Jurkat, Clone E6-1 (cell line): ENCODE measurements at regions not wholly inside any gene's neighbourhood (a gene's known extent, or its start where the extent isn't known, plus 50 kb on each side); places are given as distances from the start of the nearest gene placed in this dataset.

Experiments used
- DNase-seq: peaks from one replicate; pipeline ENCODE4 v3.0.0-alpha.2; 2011; ENCODE audit warnings: low read depth, low spot score
- H3K4me3 ChIP-seq: 2 replicates; pipeline ENCODE4 v1.5.1; 2011; ENCODE audit warnings: mild to moderate bottlenecking, low read length, control low read depth, moderate library complexity

- DNase-seq = no peak
- H3K4me3 ChIP-seq = no peak overlapping the region
Observed at GRCh38 chr16:8305201-8305600, 285.1 kb downstream of the TMEM114 start.

GRCh38 chr16:8299635-8300034, 290.7 kb downstream of the TMEM114 start:
- no peak overlapping the region for H3K4me3 ChIP-seq
- no peak for DNase-seq

DNA sequence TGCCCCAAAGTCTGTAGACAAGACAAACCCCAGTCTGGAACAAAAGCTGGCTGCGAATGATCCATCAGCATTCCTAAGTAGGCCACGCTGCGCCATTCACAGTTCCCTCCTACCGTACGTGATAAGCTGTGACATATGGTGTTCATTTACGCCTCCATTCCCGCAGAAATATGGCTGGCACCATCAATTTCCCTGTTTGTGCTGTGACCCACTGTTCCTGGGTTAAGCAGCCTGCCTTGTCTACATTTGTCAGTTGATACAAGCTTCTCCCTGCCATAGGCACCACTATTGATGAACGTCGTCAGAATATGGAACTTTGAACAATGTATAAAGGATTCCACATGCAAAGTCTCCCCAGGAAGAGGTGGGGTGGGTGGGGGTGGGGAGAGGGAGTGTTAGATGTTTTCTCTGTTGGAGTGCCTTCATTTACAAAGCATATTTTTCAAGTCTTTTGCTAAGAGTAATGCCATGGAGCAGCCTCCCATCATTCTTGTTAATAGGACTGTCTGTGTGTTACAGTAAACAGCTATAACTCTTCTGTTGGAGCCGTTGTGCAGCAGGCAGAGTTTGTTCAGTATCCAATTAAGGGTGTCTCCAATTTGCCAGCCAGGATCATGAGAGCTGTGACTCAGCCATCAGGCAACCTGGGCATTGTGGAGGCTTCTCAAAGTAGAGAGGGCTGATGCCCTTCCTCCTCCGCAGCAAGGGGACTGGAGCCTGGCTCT, 294.6 kb downstream of the TMEM114 start:
- DNase-seq = no peak
- H3K4me3 ChIP-seq = no peak overlapping the region

- no peak overlapping the region for H3K4me3 ChIP-seq
- no peak for DNase-seq
Observed at GRCh38 chr16:8293413-8293812, 296.9 kb downstream of the TMEM114 start.

GRCh38 chr16:8292271-8292670, 298.0 kb downstream of the TMEM114 start:
- no peak for DNase-seq
- no peak overlapping the region for H3K4me3 ChIP-seq

- no peak overlapping the region for H3K4me3 ChIP-seq
Observed at GRCh38 chr16:8286348-8286747, 304.0 kb downstream of the TMEM114 start.

GRCh38 chr16:8283195-8283594, 307.1 kb downstream of the TMEM114 start:
- no peak for DNase-seq
- H3K4me3 ChIP-seq = no peak overlapping the region

More at GRCh38 chr16:8286348-8286747, 304.0 kb downstream of the TMEM114 start:
- DNase-seq = no peak

GRCh38 chr16:8278031-8278580, 312.2 kb downstream of the TMEM114 start:
- no peak for DNase-seq
- H3K4me3 ChIP-seq = no peak overlapping the region

DNA sequence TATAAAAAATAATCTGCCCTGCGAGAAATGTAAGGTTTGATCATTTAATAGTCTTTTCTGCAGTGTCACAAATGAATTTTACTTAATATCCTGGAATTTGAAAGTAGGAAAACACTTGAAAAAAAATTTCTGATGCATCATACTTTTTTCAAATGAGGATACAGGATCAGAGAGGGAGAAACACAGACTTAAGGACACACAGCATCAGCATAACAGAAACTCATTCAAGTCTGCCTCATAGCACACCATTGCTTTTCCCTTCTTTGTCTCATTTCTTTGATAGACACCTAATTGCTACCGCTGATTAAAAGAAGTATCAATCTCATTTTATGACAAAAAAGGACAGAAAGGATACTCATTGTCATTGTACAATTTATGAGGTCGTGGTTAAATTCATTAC, 319.0 kb downstream of the TMEM114 start:
- no peak overlapping the region for H3K4me3 ChIP-seq
- no peak for DNase-seq

GRCh38 chr16:8262299-8262698, 328.0 kb downstream of the TMEM114 start:
- H3K4me3 ChIP-seq = no peak overlapping the region
- DNase-seq = no peak

DNA sequence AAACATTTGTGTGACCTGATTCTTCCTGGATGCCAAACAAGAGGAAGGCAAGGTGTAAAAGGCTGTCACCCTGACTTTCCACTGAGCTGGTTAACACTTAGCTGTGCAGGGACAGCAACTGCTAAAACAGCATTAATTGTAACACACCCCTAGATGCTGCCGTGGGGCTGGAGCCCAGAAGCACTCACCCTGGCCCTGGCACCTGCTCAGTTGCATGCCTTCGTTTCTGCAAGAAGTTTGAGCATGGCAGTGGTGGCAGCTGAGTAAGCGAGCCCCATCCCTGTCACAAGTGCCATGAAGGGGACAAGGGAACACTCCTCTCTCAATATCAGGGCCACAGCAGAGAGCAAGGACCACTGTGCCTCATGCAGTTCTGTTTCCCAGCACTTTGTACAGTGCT, 330.2 kb downstream of the TMEM114 start:
- H3K4me3 ChIP-seq = no peak overlapping the region
- DNase-seq = no peak

DNA sequence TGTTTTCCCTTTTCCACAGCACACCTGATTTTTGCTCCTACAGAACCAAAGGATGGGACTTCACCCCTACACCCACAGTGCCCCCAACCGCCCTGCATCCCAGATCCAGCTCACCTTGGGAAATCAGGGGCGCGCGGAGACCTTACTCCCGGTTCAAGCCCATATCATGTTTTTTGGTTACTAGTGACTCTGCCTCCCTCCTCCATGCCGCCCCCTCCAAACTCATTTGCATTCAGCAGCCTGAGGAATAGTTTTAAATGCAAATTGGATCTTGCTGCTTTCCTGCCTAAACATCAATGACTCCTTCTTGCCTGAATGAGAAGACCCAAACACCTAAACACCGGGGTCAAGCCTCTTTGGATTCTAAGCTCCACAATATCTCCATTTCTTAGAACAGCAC, 331.8 kb downstream of the TMEM114 start:
- no peak overlapping the region for H3K4me3 ChIP-seq
- DNase-seq = no peak

DNA sequence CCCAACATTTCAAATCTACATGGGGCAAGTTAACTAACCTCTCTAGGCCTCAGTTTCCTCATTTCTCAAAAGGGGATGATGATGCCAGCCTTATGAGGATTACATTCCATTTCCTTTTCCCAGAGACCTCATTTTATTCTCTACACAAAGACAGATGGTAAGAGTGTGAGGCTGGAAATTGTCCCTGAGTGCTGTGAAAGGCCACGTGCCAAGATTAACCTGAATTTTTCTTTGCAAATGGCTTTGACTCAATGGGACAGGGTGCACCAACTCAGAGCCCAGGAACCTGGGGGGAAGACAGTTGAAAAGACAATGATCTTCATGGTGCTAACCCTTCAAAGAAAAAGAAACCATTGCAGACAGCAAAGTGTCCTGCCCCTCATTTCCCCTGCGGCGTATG, 332.8 kb downstream of the TMEM114 start:
- no peak for DNase-seq
- no peak overlapping the region for H3K4me3 ChIP-seq

GRCh38 chr16:8254405-8254804, 335.9 kb downstream of the TMEM114 start:
- no peak overlapping the region for H3K4me3 ChIP-seq
- DNase-seq = no peak

- DNase-seq = no peak
- no peak overlapping the region for H3K4me3 ChIP-seq
Observed at GRCh38 chr16:8253718-8254117, 336.6 kb downstream of the TMEM114 start.

DNA sequence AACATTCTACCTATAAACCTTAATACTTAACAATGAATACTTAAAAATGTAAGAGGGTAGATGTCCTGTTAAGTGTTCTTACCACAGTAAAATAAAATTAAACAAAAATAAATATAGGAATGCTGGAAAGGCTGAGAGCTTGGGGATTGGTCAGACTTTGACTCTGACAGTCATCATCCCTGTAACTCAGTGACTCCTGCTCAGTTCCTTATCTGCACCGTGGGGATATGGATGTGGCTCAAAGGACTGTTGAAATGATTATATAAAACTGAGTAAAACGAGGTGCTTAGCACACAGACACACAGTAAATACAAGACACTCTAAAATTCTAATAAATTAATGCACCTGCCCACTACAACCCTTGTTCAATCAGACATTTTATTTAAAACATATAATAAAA, 338.6 kb downstream of the TMEM114 start:
- DNase-seq = no peak
- no peak overlapping the region for H3K4me3 ChIP-seq

- no peak for DNase-seq
Observed at GRCh38 chr16:8251298-8251697, 339.0 kb downstream of the TMEM114 start.

DNA sequence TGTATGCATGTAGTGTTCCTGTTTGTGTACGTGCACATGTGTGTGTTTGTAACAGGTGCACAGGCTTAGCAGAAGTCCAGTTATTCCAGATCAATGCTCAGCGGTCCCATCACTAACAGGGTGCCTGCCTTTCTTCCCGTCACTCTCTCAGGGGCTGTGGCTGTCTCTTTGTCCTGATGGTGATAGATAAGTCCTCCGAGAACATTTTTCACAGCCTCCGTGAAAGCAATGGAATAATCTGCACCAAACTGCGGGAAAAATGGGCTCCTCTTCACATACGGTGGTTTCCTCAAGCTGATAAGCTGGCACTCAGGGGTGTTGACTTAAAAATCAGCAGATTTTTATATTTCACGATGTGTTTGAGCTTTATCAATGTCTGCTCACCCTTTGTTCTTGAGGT, 342.3 kb downstream of the TMEM114 start:
- no peak for DNase-seq
- H3K4me3 ChIP-seq = no peak overlapping the region

More at GRCh38 chr16:8251298-8251697, 339.0 kb downstream of the TMEM114 start:
- no peak overlapping the region for H3K4me3 ChIP-seq

DNA sequence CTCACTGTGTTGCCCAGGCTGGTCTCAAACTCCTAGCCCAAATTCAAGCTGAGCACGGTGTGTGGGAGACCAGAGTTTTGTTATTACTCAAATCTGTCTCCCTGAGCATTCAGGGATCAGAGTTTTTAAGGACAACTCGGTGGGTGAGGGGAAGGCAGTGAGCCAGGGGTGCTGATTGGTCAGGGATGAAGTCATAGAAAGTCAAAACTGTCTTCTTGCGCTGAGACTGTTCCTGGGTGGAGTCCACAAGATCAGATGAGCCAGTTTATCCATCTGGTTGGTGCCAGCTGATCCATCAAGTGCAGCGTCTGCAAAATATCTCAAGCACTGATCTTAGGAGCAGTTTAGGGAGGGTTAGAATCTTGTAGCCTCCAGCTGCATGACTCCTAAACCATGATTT, 346.3 kb downstream of the TMEM114 start:
- no peak overlapping the region for H3K4me3 ChIP-seq
- no peak for DNase-seq

DNA sequence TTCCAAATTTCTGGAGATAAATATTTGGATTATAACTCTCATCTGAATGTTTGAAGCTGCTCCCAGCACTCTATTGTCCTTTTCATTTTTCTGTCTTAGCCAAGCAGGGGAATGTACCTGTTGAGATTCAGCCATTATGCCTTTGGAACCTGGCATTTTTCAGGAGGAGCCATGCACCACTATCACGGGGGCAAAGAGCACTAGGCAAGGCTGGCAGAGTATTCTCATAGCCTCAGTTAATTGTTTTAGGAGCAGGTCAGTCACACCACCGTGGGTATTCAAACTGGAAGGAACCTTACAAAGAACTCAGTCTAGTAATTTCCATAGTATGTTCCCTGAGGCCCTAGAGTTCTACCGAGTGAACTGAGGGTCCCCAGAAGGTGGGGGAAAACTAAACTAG, 348.9 kb downstream of the TMEM114 start:
- no peak overlapping the region for H3K4me3 ChIP-seq
- DNase-seq = no peak

GRCh38 chr16:8239443-8239842, 350.9 kb downstream of the TMEM114 start:
- DNase-seq = no peak
- no peak overlapping the region for H3K4me3 ChIP-seq
